K562 (cell line): ENCODE measurements at regions not wholly inside any gene's neighbourhood (a gene's known extent, or its start where the extent isn't known, plus 50 kb on each side); places are given as distances from the start of the nearest gene placed in this dataset.

ENCODE experiments used
- ARHGAP35 ChIP-seq: fragments of 450-650 bp; IDR thresholded peaks from 2 replicates; pipeline ENCODE4 v1.6.1; 2018; ENCODE audit not compliant: partially characterized antibody
- BHLHE40 ChIP-seq: IDR thresholded peaks from 2 replicates; pipeline ENCODE4 v1.6.1; 2011; ENCODE audit warnings: low read length, improper control_type of control experiment
- JUNB ChIP-seq: fragments of 450-650 bp; formaldehyde crosslinking; conservative IDR thresholded peaks from 2 replicates; pipeline ENCODE4 v1.4.0; 2020; ENCODE audit warnings: mild to moderate bottlenecking
- KLF6 ChIP-seq: fragments of 250-450 bp; sonication (Bioruptor Pico); IDR thresholded peaks from 2 replicates; pipeline ENCODE4 v1.4.0; 2020; ENCODE audit warnings: mild to moderate bottlenecking, moderate library complexity, borderline replicate concordance
- POLR2AphosphoS5 ChIP-seq: IDR thresholded peaks from 2 replicates; pipeline ENCODE4 v1.6.1; 2011; ENCODE audit warnings: mild to moderate bottlenecking, low read depth, low read length, moderate library complexity; ENCODE audit not compliant: control insufficient read depth, insufficient read depth
- RBM22 ChIP-seq: fragments of 200-400 bp; formaldehyde crosslinking; IDR thresholded peaks from 2 replicates; pipeline ENCODE4 v1.6.1; 2018; ENCODE audit warnings: low read length, low read depth; ENCODE audit not compliant: poor library complexity, severe bottlenecking
- ZNF224 ChIP-seq: sonication (generic); formaldehyde crosslinking; IDR thresholded peaks from 2 replicates; pipeline ENCODE4 v1.8.0; 2022; ENCODE audit warnings: mild to moderate bottlenecking, missing genetic modification reagents
- TF ChIP-seq, protein P1 (sequence below): sonication (generic); formaldehyde crosslinking; IDR thresholded peaks from 2 replicates; pipeline ENCODE4 v1.9.0; 2022; ENCODE audit warnings: mild to moderate bottlenecking, missing genetic modification reagents
- TF ChIP-seq, protein P2 (sequence below): fragments of 200-600 bp; sonication (generic); IDR thresholded peaks from one replicate; pipeline ENCODE4 v1.6.1; 2012; ENCODE audit warnings: mild to moderate bottlenecking, low read depth, low read length, inconsistent platforms
- TF ChIP-seq, protein P3 (sequence below): fragments of 450-650 bp; formaldehyde crosslinking; IDR thresholded peaks from 2 replicates; pipeline ENCODE4 v1.4.0; 2022; ENCODE audit warnings: missing genetic modification characterization

DNA sequence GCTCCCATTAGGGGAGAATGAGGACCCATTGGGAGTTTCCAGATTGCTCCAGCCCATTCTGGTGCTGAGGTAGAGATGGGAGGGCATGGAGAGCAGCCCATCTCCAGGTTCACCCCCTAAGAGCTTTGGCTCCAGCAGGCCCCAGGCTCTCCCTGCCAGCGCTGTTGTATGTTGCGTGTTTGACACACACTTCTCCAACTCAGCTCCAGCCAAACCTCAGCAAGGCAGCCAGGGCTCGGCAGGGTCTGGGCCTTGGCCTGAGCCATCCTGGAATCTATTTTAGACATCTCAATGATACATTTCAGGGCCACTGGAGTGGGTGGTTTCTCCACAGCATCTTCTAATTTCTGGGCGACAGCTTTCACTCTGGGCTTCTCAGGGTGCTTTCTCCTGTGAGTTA, 117.0 kb downstream of the NAV1 start:
- TF ChIP-seq, protein P1, sequence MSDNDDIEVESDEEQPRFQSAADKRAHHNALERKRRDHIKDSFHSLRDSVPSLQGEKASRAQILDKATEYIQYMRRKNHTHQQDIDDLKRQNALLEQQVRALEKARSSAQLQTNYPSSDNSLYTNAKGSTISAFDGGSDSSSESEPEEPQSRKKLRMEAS (CRISPR knock-in tag), result no peak
- no peak for TF ChIP-seq JUNB (CRISPR knock-in tag)
- TF ChIP-seq, protein P2, sequence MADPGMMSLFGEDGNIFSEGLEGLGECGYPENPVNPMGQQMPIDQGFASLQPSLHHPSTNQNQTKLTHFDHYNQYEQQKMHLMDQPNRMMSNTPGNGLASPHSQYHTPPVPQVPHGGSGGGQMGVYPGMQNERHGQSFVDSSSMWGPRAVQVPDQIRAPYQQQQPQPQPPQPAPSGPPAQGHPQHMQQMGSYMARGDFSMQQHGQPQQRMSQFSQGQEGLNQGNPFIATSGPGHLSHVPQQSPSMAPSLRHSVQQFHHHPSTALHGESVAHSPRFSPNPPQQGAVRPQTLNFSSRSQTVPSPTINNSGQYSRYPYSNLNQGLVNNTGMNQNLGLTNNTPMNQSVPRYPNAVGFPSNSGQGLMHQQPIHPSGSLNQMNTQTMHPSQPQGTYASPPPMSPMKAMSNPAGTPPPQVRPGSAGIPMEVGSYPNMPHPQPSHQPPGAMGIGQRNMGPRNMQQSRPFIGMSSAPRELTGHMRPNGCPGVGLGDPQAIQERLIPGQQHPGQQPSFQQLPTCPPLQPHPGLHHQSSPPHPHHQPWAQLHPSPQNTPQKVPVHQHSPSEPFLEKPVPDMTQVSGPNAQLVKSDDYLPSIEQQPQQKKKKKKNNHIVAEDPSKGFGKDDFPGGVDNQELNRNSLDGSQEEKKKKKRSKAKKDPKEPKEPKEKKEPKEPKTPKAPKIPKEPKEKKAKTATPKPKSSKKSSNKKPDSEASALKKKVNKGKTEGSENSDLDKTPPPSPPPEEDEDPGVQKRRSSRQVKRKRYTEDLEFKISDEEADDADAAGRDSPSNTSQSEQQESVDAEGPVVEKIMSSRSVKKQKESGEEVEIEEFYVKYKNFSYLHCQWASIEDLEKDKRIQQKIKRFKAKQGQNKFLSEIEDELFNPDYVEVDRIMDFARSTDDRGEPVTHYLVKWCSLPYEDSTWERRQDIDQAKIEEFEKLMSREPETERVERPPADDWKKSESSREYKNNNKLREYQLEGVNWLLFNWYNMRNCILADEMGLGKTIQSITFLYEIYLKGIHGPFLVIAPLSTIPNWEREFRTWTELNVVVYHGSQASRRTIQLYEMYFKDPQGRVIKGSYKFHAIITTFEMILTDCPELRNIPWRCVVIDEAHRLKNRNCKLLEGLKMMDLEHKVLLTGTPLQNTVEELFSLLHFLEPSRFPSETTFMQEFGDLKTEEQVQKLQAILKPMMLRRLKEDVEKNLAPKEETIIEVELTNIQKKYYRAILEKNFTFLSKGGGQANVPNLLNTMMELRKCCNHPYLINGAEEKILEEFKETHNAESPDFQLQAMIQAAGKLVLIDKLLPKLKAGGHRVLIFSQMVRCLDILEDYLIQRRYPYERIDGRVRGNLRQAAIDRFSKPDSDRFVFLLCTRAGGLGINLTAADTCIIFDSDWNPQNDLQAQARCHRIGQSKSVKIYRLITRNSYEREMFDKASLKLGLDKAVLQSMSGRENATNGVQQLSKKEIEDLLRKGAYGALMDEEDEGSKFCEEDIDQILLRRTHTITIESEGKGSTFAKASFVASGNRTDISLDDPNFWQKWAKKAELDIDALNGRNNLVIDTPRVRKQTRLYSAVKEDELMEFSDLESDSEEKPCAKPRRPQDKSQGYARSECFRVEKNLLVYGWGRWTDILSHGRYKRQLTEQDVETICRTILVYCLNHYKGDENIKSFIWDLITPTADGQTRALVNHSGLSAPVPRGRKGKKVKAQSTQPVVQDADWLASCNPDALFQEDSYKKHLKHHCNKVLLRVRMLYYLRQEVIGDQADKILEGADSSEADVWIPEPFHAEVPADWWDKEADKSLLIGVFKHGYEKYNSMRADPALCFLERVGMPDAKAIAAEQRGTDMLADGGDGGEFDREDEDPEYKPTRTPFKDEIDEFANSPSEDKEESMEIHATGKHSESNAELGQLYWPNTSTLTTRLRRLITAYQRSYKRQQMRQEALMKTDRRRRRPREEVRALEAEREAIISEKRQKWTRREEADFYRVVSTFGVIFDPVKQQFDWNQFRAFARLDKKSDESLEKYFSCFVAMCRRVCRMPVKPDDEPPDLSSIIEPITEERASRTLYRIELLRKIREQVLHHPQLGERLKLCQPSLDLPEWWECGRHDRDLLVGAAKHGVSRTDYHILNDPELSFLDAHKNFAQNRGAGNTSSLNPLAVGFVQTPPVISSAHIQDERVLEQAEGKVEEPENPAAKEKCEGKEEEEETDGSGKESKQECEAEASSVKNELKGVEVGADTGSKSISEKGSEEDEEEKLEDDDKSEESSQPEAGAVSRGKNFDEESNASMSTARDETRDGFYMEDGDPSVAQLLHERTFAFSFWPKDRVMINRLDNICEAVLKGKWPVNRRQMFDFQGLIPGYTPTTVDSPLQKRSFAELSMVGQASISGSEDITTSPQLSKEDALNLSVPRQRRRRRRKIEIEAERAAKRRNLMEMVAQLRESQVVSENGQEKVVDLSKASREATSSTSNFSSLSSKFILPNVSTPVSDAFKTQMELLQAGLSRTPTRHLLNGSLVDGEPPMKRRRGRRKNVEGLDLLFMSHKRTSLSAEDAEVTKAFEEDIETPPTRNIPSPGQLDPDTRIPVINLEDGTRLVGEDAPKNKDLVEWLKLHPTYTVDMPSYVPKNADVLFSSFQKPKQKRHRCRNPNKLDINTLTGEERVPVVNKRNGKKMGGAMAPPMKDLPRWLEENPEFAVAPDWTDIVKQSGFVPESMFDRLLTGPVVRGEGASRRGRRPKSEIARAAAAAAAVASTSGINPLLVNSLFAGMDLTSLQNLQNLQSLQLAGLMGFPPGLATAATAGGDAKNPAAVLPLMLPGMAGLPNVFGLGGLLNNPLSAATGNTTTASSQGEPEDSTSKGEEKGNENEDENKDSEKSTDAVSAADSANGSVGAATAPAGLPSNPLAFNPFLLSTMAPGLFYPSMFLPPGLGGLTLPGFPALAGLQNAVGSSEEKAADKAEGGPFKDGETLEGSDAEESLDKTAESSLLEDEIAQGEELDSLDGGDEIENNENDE, result no peak
- TF ChIP-seq, protein P3, sequence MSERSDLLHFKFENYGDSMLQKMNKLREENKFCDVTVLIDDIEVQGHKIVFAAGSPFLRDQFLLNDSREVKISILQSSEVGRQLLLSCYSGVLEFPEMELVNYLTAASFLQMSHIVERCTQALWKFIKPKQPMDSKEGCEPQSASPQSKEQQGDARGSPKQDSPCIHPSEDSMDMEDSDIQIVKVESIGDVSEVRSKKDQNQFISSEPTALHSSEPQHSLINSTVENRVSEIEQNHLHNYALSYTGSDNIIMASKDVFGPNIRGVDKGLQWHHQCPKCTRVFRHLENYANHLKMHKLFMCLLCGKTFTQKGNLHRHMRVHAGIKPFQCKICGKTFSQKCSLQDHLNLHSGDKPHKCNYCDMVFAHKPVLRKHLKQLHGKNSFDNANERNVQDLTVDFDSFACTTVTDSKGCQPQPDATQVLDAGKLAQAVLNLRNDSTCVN (CRISPR knock-in tag), result no peak
- TF ChIP-seq POLR2AphosphoS5, result no peak
- no peak for TF ChIP-seq ARHGAP35
- no peak for TF ChIP-seq ZNF224 (CRISPR knock-in tag)
- TF ChIP-seq RBM22, result no peak
- no peak for TF ChIP-seq KLF6
- no peak for TF ChIP-seq BHLHE40
